ENCODE measurements at regions not wholly inside any gene's neighbourhood (a gene's known extent, or its start where the extent isn't known, plus 50 kb on each side); places are given as distances from the start of the nearest gene placed in this dataset.

DNA sequence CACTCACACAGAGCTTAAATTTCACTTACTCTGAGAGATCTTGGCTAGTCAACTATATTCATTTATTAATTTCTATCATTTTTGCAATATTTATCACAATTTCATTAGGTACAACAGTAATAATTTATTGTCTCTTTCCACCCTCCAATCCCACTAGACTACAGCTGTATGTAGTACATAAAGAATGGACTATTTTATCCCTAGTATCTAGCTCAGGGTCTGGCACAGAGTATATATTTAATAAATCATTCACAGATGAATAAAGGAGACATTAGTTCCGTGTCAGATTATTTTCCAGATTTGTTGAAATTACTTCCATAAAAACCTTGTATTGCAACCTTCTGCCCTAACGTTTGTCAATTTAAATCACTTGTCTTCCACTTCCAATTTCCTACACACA is 1781.1 kb upstream of the SEL1L start:
- DNase-seq (ENCODE audit: extremely low spot score in 2 of 2): no peak
- Histone ChIP-seq H3K27me3 (no peaks in the 10 kb centered on the region), H3K9me3 (no peaks in the 10 kb centered on the region), H3K27ac (no peak overlapping the region), H3K36me3 (no peaks in the 10 kb centered on the region), H3K4me3 (no peak overlapping the region), H3K4me1 (no peaks in the 10 kb centered on the region)
- TF ChIP-seq, protein P1, sequence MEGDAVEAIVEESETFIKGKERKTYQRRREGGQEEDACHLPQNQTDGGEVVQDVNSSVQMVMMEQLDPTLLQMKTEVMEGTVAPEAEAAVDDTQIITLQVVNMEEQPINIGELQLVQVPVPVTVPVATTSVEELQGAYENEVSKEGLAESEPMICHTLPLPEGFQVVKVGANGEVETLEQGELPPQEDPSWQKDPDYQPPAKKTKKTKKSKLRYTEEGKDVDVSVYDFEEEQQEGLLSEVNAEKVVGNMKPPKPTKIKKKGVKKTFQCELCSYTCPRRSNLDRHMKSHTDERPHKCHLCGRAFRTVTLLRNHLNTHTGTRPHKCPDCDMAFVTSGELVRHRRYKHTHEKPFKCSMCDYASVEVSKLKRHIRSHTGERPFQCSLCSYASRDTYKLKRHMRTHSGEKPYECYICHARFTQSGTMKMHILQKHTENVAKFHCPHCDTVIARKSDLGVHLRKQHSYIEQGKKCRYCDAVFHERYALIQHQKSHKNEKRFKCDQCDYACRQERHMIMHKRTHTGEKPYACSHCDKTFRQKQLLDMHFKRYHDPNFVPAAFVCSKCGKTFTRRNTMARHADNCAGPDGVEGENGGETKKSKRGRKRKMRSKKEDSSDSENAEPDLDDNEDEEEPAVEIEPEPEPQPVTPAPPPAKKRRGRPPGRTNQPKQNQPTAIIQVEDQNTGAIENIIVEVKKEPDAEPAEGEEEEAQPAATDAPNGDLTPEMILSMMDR (IDR thresholded peaks at IDR 0.05): no peak
- TF ChIP-seq POLR2AphosphoS5 (IDR thresholded peaks at IDR 0.05; ENCODE audit: insufficient read depth in 1 of 2, low read depth in 1 of 2) (no peak), POLR2A (IDR thresholded peaks at IDR 0.05) (no peak)
- intact Hi-C loops (cut with DNase I): no loop called here

DNA sequence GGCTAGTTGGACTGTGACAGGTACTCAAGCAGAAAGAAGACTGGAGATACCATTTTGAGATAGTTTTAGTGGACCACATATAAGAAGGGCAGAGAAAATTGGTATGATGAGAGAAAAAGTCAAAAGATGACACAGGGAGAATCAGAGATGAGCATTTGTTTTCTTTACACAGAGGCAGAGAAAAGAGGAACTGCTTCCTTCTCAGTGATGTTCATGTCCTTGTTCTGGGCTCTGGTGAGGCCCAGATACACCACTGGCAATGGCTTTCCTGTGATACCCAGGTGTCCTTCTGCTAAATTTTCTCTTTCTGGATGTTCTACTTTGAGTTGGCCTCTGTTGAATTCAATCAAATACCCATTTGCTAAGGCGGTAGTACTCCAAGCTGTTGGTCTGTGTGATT is 1782.7 kb upstream of the SEL1L start:
- TF ChIP-seq POLR2AphosphoS5 (IDR thresholded peaks at IDR 0.05; ENCODE audit: insufficient read depth in 1 of 2, low read depth in 1 of 2) (no peak), POLR2A (IDR thresholded peaks at IDR 0.05) (no peak)
- TF ChIP-seq, protein P1 (IDR thresholded peaks at IDR 0.05): no peak
- Histone ChIP-seq H3K27me3 (no peaks in the 10 kb centered on the region), H3K27ac (no peak overlapping the region), H3K4me1 (no peaks in the 10 kb centered on the region), H3K4me3 (no peak overlapping the region), H3K9me3 (no peaks in the 10 kb centered on the region), H3K36me3 (no peaks in the 10 kb centered on the region)
- intact Hi-C loops (cut with DNase I): no loop called here
- no peak for DNase-seq (ENCODE audit: extremely low spot score in 2 of 2)

GRCh38 chr14:83320837-83321236 is 1787.2 kb upstream of the SEL1L start:
- H3K36me3 ChIP-seq: no peaks in the 10 kb centered on the region
- H3K27me3 ChIP-seq: no peaks in the 10 kb centered on the region
- intact Hi-C loops (cut with DNase I): no loop called here
- H3K27ac ChIP-seq: no peak overlapping the region
- no peak overlapping the region for H3K4me3 ChIP-seq
- no peaks in the 10 kb centered on the region for H3K9me3 ChIP-seq
- TF ChIP-seq POLR2AphosphoS5 (IDR thresholded peaks at IDR 0.05; ENCODE audit: insufficient read depth in 1 of 2, low read depth in 1 of 2) (no peak), POLR2A (IDR thresholded peaks at IDR 0.05) (no peak)
- TF ChIP-seq, protein P1 (IDR thresholded peaks at IDR 0.05): no peak
- no peaks in the 10 kb centered on the region for H3K4me1 ChIP-seq
- no peak for DNase-seq (ENCODE audit: extremely low spot score in 2 of 2)

- TF ChIP-seq, protein P1 (IDR thresholded peaks at IDR 0.05): no peak
- TF ChIP-seq POLR2A (IDR thresholded peaks at IDR 0.05) (no peak), POLR2AphosphoS5 (IDR thresholded peaks at IDR 0.05; ENCODE audit: insufficient read depth in 1 of 2, low read depth in 1 of 2) (no peak)
- Histone ChIP-seq H3K27me3 (no peaks in the 10 kb centered on the region), H3K4me1 (no peaks in the 10 kb centered on the region), H3K4me3 (no peak overlapping the region), H3K9me3 (no peaks in the 10 kb centered on the region), H3K36me3 (no peaks in the 10 kb centered on the region), H3K27ac (no peak overlapping the region)
- intact Hi-C loops (cut with DNase I): no loop called here
- no peak for DNase-seq (ENCODE audit: extremely low spot score in 2 of 2)
Measured at GRCh38 chr14:83331513-83331912, 1797.9 kb upstream of the SEL1L start.

DNA sequence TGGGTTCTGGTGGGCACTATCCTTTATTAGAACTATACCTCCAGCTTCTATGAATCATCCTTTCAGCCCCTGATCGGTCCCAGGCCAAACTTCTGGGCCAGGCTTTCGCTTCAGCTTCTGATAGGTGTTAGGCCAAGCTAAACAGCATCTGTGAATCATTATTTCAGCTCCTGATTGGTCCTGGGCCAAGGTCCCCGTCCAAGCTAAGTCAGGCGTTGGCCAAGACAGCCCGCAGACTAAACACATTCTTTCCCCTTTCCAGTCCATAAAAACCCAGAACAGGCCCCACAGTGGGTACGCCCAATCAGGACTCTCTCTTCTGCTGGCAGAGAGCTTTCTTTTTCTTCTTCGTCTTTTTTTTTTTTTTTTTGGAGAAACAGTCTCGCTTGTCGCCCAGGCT is 1808.9 kb upstream of the SEL1L start:
- DNase-seq (ENCODE audit: extremely low spot score in 2 of 2): no peak
- Histone ChIP-seq H3K27me3 (no peaks in the 10 kb centered on the region), H3K4me3 (no peak overlapping the region), H3K27ac (no peak overlapping the region), H3K4me1 (no peaks in the 10 kb centered on the region), H3K36me3 (no peaks in the 10 kb centered on the region), H3K9me3 (no peaks in the 10 kb centered on the region)
- TF ChIP-seq, protein P1 (IDR thresholded peaks at IDR 0.05): no peak
- TF ChIP-seq POLR2AphosphoS5 (IDR thresholded peaks at IDR 0.05; ENCODE audit: insufficient read depth in 1 of 2, low read depth in 1 of 2) (no peak), POLR2A (IDR thresholded peaks at IDR 0.05) (no peak)
- intact Hi-C loops (cut with DNase I): no loop called here

Measured in vagina (tissue), 2 donors.